Limb (tissue), 2 donors: ENCODE measurements at regions not wholly inside any gene's neighbourhood (a gene's known extent, or its start where the extent isn't known, plus 50 kb on each side); places are given as distances from the start of the nearest gene placed in this dataset.
A peak's percentile ranks its signal among the peaks of the same experiment; 100 is the strongest.
"Not testable (repeated sequence)": the region's sequence is repeated elsewhere in the genome, so short reads cannot be mapped to it uniquely, and the experiment has no call there.

ENCODE experiments used
- DNase-seq, 2 donors: peaks; one replicate each; pipeline ENCODE4 v3.0.0-alpha.2; 2016; ENCODE audit errors: extremely low spot score in 2 of 2

DNA sequence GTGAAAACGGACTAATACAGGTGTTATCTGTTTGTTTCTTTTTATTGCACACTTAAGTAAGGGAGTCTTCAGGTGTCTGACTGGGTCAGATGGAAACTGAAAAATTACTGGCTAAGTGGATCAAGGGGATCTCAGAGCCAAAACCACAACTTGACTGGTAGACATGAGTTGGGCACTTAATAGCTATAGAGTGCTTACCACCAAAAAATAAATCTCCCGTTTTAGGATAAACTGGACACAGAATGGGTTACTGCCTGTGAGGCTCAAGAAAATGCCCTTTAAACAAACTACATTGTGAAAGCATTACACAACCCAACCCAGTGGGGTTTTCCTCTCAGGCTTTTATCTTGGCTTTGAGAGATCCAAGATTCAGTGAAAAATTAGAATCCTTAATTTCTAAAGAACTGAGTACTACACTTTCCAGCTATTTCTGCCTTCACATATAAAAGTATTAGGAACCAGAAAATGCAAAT, 134.0 kb upstream of the LYPLAL1 start:
- DNase-seq = no peak

- DNase-seq = no peak
Measured at GRCh38 chr1:219040291-219040690, 133.4 kb upstream of the LYPLAL1 start.

- no peak for DNase-seq
Measured at GRCh38 chr1:219041141-219041540, 132.5 kb upstream of the LYPLAL1 start.

DNA sequence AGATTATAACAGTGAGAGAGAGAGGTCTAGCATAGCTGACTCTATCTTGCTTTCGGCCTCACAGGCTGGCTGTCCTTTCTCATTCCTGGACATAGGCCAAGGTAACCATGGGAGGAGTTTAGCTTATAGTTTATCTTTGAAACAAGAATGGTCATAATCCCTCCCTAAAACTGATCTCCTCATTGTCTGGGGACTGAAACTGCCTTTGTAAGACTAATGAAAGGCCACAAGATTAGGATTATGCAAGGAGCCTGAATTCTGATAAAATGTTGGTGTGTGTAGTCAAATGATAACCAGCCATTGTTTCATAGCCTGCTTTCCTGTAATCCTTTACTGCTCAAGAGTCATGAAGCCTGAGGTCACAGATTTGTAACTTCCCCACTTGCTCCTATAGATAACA, 131.9 kb upstream of the LYPLAL1 start:
- no peak for DNase-seq

DNA sequence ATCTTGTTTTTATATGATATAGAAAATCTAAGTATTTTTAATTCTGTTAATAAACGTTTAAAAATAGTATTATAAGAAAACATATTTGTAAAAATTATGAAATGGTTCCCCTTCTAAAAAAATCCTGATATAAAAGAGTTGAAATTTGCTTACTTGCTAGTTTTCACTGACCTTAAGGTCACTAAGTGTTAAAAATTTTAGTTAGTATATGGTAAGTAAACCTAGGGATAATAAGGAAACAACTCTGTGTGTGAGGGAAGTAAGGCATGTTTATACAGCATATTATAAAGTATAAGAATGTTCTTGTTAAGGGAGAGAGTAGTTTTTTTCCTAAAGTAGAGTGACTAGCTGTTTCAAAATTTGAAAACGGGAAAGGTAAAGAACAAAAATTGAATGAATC, 130.9 kb upstream of the LYPLAL1 start:
- DNase-seq = no peak

- no peak for DNase-seq
Measured at GRCh38 chr1:219045246-219045645, 128.4 kb upstream of the LYPLAL1 start.

GRCh38 chr1:219049501-219049900, 124.2 kb upstream of the LYPLAL1 start:
- peak in 1 of 2 donors; percentile 53 for DNase-seq

DNA sequence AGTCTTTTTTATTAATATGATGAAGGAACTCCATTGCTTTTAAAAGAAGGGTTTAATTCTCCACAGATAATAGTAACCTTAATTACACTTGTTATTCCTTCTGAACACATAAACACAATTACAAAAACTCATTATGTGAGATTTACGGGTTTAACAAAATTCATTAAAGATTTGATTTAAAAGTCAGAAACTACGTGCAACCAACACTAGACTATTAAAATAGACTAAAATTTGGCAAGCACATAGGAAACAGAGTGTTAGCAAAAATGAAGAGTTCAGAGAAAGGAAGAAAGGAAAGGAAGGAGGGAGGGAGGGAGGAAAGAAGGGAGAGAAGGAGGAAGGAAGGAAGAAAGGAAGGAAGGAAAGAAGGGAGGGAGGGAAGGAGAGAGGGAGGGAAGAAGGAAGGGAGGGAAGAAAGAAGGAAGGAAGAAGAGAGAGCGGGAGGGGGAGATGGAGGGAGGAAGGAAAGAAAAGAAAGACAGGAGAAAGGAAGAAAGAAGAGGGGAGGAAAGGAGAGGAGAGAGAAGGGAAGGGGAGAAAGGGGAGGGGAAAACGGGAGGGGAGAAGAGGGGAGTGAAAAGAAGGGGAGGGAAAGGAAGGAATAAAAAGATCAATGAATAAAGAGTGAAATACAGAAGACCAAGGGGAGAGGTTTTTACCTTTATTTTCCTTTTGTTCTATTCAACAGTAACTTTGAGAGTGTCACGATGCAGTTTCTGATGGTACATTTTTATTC, 123.4 kb upstream of the LYPLAL1 start:
- no peak for DNase-seq

GRCh38 chr1:219050822-219051125, 122.9 kb upstream of the LYPLAL1 start:
- DNase-seq = no peak

DNA sequence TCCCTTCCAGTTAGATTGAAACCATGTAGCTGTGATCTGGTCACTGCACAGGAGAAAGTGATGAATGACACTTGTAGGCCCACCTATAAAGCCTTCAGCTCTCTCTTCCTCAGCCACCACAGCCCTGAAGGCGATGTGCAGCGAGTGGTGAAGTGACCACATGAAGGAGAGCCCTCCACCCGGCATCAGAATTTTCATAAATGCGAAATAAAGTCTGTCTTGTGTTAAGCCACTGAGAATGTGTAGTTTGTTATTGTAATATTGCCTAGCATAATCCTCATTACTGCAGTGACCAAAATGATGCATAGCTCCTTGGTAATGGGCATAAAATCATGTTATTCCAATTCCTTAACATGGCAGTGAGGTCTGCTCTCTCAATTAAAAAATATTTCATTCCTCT, 122.1 kb upstream of the LYPLAL1 start:
- DNase-seq = no peak

- DNase-seq = no peak
Measured at GRCh38 chr1:219058891-219059820, 114.5 kb upstream of the LYPLAL1 start.

- no peak for DNase-seq
Measured at GRCh38 chr1:219060798-219061197, 112.9 kb upstream of the LYPLAL1 start.

DNA sequence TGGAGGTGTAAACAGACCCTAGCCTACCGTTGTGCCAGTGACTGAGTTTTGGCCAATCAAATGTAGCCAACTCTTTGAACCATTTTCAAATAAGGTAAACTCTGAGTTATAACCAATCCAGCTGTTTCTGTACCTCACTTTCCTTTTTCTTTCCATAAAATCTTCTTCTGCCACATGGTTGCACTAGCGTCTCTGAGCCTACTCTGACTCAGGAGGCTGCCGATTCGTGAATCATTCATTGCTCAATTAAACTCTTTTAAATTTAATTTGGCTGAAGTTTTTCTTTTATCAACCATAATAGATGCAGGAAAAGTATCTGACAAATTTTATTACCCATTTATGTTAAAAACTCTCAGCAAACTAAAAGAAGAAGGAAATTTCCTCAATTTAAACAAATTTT, 111.5 kb upstream of the LYPLAL1 start:
- DNase-seq = no peak

GRCh38 chr1:219066098-219066497, 107.6 kb upstream of the LYPLAL1 start:
- no peak for DNase-seq

- peak in 1 of 2 donors; percentile 76 for DNase-seq
Measured at GRCh38 chr1:219066631-219067349, 106.9 kb upstream of the LYPLAL1 start.

- DNase-seq = no peak
Measured at GRCh38 chr1:219067350-219067712, 106.3 kb upstream of the LYPLAL1 start.

DNA sequence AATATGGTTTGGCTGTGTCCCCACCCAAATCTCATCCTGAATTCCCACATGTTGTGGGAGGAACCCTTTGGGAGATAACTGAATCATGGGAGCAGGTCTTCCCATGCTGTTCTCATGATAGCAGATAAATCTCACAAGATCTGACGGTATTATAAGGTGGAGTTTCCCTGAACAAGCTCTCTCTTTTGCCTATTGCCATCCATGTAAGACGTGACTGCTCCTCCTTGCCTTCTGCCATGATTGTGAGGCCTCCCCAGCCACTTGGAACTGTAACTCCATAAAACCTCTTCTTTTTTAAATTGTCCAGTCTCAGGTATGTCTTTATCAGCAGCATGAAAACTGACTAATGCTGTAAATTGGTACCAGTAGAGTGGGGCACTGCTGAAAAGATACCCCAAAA, 103.3 kb upstream of the LYPLAL1 start:
- DNase-seq = not testable (repeated sequence)

GRCh38 chr1:219071209-219071608, 102.5 kb upstream of the LYPLAL1 start:
- DNase-seq = no peak

DNA sequence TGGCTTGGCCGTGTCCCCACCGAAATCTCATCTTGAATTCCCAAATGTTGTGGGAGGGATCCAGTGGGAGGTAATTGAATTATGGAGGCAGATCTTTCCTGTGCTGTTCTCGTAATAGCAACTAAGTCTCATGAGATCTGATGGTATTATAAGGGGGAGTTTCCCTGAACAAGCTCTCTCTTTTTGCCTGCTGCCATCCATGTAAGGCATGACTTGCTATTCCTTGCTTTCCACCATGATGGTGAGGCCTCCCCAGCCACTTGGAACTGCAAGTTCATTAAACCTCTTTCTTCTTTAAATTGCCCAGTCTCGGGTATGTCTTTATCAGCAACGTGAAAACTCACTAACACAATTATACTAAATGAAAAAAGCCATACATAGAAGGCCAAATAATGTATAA, 101.3 kb upstream of the LYPLAL1 start:
- no peak for DNase-seq

- DNase-seq = no peak
Measured at GRCh38 chr1:219074084-219074728, 99.5 kb upstream of the LYPLAL1 start.

DNA sequence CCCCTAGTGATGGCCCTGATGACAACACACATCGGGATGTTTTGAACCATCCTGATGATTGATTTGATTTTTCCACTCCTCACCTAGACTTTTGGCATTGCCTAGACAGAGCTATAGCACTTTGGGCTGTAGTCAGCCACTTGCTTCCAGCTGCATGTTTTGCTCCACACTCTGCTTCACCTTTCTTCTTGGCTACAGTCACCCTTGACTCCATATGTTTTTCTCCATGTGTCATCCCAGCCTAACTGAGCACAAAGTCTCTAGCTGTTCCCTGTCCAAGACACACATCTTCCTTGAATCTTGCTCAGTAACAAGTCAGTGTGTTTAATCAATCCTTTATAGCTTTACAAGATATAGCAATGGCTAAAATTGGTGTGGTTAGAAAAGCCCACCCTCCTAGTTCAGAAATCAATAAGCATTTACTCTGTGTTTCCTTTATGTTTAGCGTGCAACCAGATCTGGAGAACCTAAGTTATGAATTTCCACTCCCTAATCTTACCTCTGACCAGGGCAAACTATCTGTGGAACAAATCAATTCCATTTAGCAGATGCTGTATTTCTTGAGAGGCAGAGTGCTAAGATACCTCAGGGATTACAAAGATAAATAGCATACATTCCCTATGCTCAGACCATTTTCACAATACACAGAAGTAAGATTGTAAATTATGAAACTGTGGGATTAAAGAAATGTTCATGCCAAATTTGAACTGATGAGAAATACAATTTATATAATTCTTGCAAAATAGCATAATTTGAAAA, 98.4 kb upstream of the LYPLAL1 start:
- DNase-seq = peak in 1 of 2 donors; percentile 43
